Type B pancreatic cell (in vitro differentiated cells): ENCODE measurements at regions not wholly inside any gene's neighbourhood (a gene's known extent, or its start where the extent isn't known, plus 50 kb on each side); places are given as distances from the start of the nearest gene placed in this dataset.

Source experiments
- DNase-seq: peaks from one replicate; pipeline ENCODE4 v3.0.0; 2021; ENCODE audit warnings: mixed read lengths; ENCODE audit not compliant: unreplicated experiment; ENCODE audit errors: extremely low spot score
- H3K27ac Mint-ChIP-seq: 2 replicates; pipeline ENCODE4 v1.8.0; 2021; ENCODE audit warnings: mild to moderate bottlenecking, mixed read lengths
- H3K27me3 Mint-ChIP-seq: 2 replicates; pipeline ENCODE4 v1.8.0; 2021; ENCODE audit warnings: mixed read lengths
- H3K36me3 Mint-ChIP-seq: 2 replicates; pipeline ENCODE4 v1.8.0; 2021; ENCODE audit warnings: mixed read lengths
- H3K4me1 Mint-ChIP-seq: one replicate; pipeline ENCODE4 v1.8.0; 2021; ENCODE audit warnings: mixed read lengths; ENCODE audit not compliant: unreplicated experiment
- H3K4me3 Mint-ChIP-seq: 2 replicates; pipeline ENCODE4 v1.8.0; 2021; ENCODE audit warnings: mild to moderate bottlenecking, mixed read lengths
- H3K9me3 Mint-ChIP-seq: 2 replicates; pipeline ENCODE4 v1.8.0; 2021; ENCODE audit warnings: mixed read lengths
- CTCF ChIP-seq: fragments of 200-600 bp; sonication (generic); conservative IDR thresholded peaks from 2 replicates; pipeline ENCODE4 v1.5.0; 2021; ENCODE audit warnings: antibody characterized with exemption, mild to moderate bottlenecking

GRCh38 chr10:78891741-78892140, 177.0 kb upstream of the ZMIZ1 start:
- H3K27ac Mint-ChIP-seq, result no peak overlapping the region
- no peak for DNase-seq
- TF ChIP-seq CTCF, result no peak
- peaks cover 2% of the 10 kb centered on the region for H3K9me3 Mint-ChIP-seq
- no peaks in the 10 kb centered on the region for H3K36me3 Mint-ChIP-seq
- peaks cover 5% of the 10 kb centered on the region for H3K27me3 Mint-ChIP-seq
- no peak overlapping the region for H3K4me3 Mint-ChIP-seq
- peaks cover 5% of the 10 kb centered on the region for H3K4me1 Mint-ChIP-seq

GRCh38 chr10:78892338-78893176, 176.2 kb upstream of the ZMIZ1 start:
- Mint-ChIP-seq H3K36me3 (no peaks in the 10 kb centered on the region), H3K27ac (no peak overlapping the region), H3K27me3 (peaks cover 5% of the 10 kb centered on the region), H3K9me3 (no peaks in the 10 kb centered on the region), H3K4me1 (peaks cover 5% of the 10 kb centered on the region), H3K4me3 (no peak overlapping the region)
- peak; percentile 29 for DNase-seq
- no peak for TF ChIP-seq CTCF

GRCh38 chr10:78893217-78893616, 175.5 kb upstream of the ZMIZ1 start:
- Mint-ChIP-seq H3K27ac (no peak overlapping the region), H3K4me1 (peaks cover 5% of the 10 kb centered on the region), H3K36me3 (no peaks in the 10 kb centered on the region), H3K4me3 (no peak overlapping the region), H3K9me3 (no peaks in the 10 kb centered on the region), H3K27me3 (peaks cover 5% of the 10 kb centered on the region)
- TF ChIP-seq CTCF, result no peak
- DNase-seq, result peak; percentile 43

GRCh38 chr10:78894089-78894840, 174.5 kb upstream of the ZMIZ1 start:
- H3K27ac Mint-ChIP-seq, result no peak overlapping the region
- H3K36me3 Mint-ChIP-seq, result no peaks in the 10 kb centered on the region
- H3K9me3 Mint-ChIP-seq, result no peaks in the 10 kb centered on the region
- DNase-seq, result peak; percentile 65
- H3K27me3 Mint-ChIP-seq, result peaks cover 5% of the 10 kb centered on the region
- no peak for TF ChIP-seq CTCF
- peaks cover 5% of the 10 kb centered on the region for H3K4me1 Mint-ChIP-seq
- no peak overlapping the region for H3K4me3 Mint-ChIP-seq

- no peak for TF ChIP-seq CTCF
- Mint-ChIP-seq H3K4me3 (no peak overlapping the region), H3K4me1 (peaks cover 10% of the 10 kb centered on the region), H3K27me3 (peaks cover 5% of the 10 kb centered on the region), H3K36me3 (no peaks in the 10 kb centered on the region), H3K9me3 (no peaks in the 10 kb centered on the region), H3K27ac (no peak overlapping the region)
- DNase-seq, result peak; percentile 47
Observed at GRCh38 chr10:78894841-78895195, 173.9 kb upstream of the ZMIZ1 start.
